Mesendoderm (in vitro differentiated cells): ENCODE measurements at regions not wholly inside any gene's neighbourhood (a gene's known extent, or its start where the extent isn't known, plus 50 kb on each side); places are given as distances from the start of the nearest gene placed in this dataset.

Experiments
- DNase-seq: peaks from one replicate; pipeline ENCODE4 v3.0.0; 2013
- H2AK5ac ChIP-seq: 2 replicates; pipeline ENCODE4 v1.6.1; 2013; ENCODE audit warnings: low read length, inconsistent platforms
- H2BK120ac ChIP-seq: 2 replicates; pipeline ENCODE4 v1.6.1; 2013; ENCODE audit warnings: low read depth, mild to moderate bottlenecking, low read length, moderate library complexity, mixed read lengths
- H2BK15ac ChIP-seq: replicated peaks from 2 replicates; pipeline ENCODE4 v1.6.1; 2013; ENCODE audit warnings: low read depth, mild to moderate bottlenecking, moderate library complexity
- H2BK5ac ChIP-seq: 2 replicates; pipeline ENCODE4 v1.6.1; 2013; ENCODE audit warnings: low read length, inconsistent platforms
- H3K18ac ChIP-seq: 2 replicates; pipeline ENCODE4 v1.6.1; 2013; ENCODE audit warnings: mild to moderate bottlenecking, low read length, mixed read lengths
- H3K23ac ChIP-seq: one replicate; pipeline ENCODE4 v1.6.1; 2013; ENCODE audit warnings: low read length
- H3K27ac ChIP-seq: 2 replicates; pipeline ENCODE4 v1.5.1; 2013; ENCODE audit warnings: low read depth, mild to moderate bottlenecking, inconsistent platforms, low read length, moderate library complexity
- H3K27me3 ChIP-seq: 2 replicates; pipeline ENCODE4 v1.6.1; 2013; ENCODE audit warnings: low read length, control low read depth, mild to moderate bottlenecking, inconsistent platforms; ENCODE audit not compliant: insufficient read depth, poor library complexity
- H3K36me3 ChIP-seq: 2 replicates; pipeline ENCODE4 v1.6.1; 2013; ENCODE audit warnings: low read length, inconsistent platforms; ENCODE audit not compliant: control insufficient read depth, insufficient read depth
- H3K4ac ChIP-seq: one replicate; pipeline ENCODE4 v1.6.1; 2013; ENCODE audit warnings: low read depth, mild to moderate bottlenecking, low read length, moderate library complexity
- H3K4me1 ChIP-seq: 2 replicates; pipeline ENCODE4 v1.6.1; 2013; ENCODE audit warnings: low read depth, low read length, inconsistent platforms; ENCODE audit not compliant: control insufficient read depth
- H3K4me2 ChIP-seq: 2 replicates; pipeline ENCODE4 v1.6.1; 2013; ENCODE audit warnings: low read length
- H3K4me3 ChIP-seq: 2 replicates; pipeline ENCODE4 v1.5.1; 2013; ENCODE audit warnings: mild to moderate bottlenecking, low read length
- H3K56ac ChIP-seq: one replicate; pipeline ENCODE4 v1.6.1; 2013; ENCODE audit warnings: low read length
- H3K79me1 ChIP-seq: 2 replicates; pipeline ENCODE4 v1.6.1; 2013; ENCODE audit warnings: low read length, inconsistent platforms
- H3K79me2 ChIP-seq: 2 replicates; pipeline ENCODE4 v1.6.1; 2013; ENCODE audit warnings: mild to moderate bottlenecking, low read length; ENCODE audit not compliant: control insufficient read depth, insufficient read depth
- H3K9ac ChIP-seq: 2 replicates; pipeline ENCODE4 v1.6.1; 2013; ENCODE audit warnings: low read length, inconsistent platforms
- H4K5ac ChIP-seq: one replicate; pipeline ENCODE4 v1.6.1; 2013; ENCODE audit warnings: low read length
- H4K8ac ChIP-seq: one replicate; pipeline ENCODE4 v1.6.1; 2013; ENCODE audit warnings: low read depth, mild to moderate bottlenecking, control low read depth, low read length, moderate library complexity
- WGBS: extraction: QIAGEN DNeasy Blood & Tissue Kit; methylation state at CpG from one replicate; pipeline ENCODE4 v1.1.7; 2013; ENCODE audit warnings: low lambda C conversion rate, missing lambda C conversion rate; ENCODE audit not compliant: insufficient coverage; ENCODE audit errors: extremely low coverage; 5-methylcytosine and 5-hydroxymethylcytosine counted together

- Histone ChIP-seq H3K79me2 (no peaks in the 10 kb centered on the region), H3K18ac (no peak overlapping the region), H3K4me3 (no peak overlapping the region), H2AK5ac (no peak overlapping the region), H3K79me1 (no peaks in the 10 kb centered on the region), H3K4me2 (no peak overlapping the region), H3K27ac (no peak overlapping the region), H3K56ac (no peak overlapping the region), H3K4me1 (peaks cover 4% of the 10 kb centered on the region), H4K5ac (no peak overlapping the region), H2BK15ac (no peak overlapping the region), H4K8ac (no peak overlapping the region), H3K9ac (no peak overlapping the region), H3K23ac (no peak overlapping the region), H2BK120ac (no peak overlapping the region), H3K27me3 (no peaks in the 10 kb centered on the region), H2BK5ac (no peak overlapping the region), H3K4ac (no peak overlapping the region), H3K36me3 (no peaks in the 10 kb centered on the region)
- no peak for DNase-seq
- no CpG with 5 or more reads among the region's 4 CpGs for WGBS
Observed at GRCh38 chr10:76719006-76719405, 918.6 kb downstream of the KCNMA1 start.

GRCh38 chr10:76717141-76717540, 920.5 kb downstream of the KCNMA1 start:
- no peak overlapping the region for H3K9ac ChIP-seq
- WGBS: no CpG with 5 or more reads among the region's 1 CpG
- H2BK120ac ChIP-seq: no peak overlapping the region
- H3K79me1 ChIP-seq: no peaks in the 10 kb centered on the region
- H3K4me1 ChIP-seq: no peaks in the 10 kb centered on the region
- H3K18ac ChIP-seq: no peak overlapping the region
- no peak overlapping the region for H3K4ac ChIP-seq
- H3K4me3 ChIP-seq: no peak overlapping the region
- H3K79me2 ChIP-seq: no peaks in the 10 kb centered on the region
- no peak for DNase-seq
- no peak overlapping the region for H4K8ac ChIP-seq
- H2AK5ac ChIP-seq: no peak overlapping the region
- no peaks in the 10 kb centered on the region for H3K27me3 ChIP-seq
- H3K23ac ChIP-seq: no peak overlapping the region
- no peak overlapping the region for H2BK5ac ChIP-seq
- H3K4me2 ChIP-seq: no peak overlapping the region
- H4K5ac ChIP-seq: no peak overlapping the region
- no peak overlapping the region for H3K27ac ChIP-seq
- no peak overlapping the region for H3K56ac ChIP-seq
- no peak overlapping the region for H2BK15ac ChIP-seq
- no peaks in the 10 kb centered on the region for H3K36me3 ChIP-seq

- Histone ChIP-seq H3K27me3 (no peaks in the 10 kb centered on the region), H3K56ac (peak overlapping the region; percentile 7), H3K4ac (no peak overlapping the region), H3K9ac (no peak overlapping the region), H3K4me3 (no peak overlapping the region), H3K27ac (no peak overlapping the region), H3K79me1 (no peaks in the 10 kb centered on the region), H2BK15ac (no peak overlapping the region), H2AK5ac (no peak overlapping the region), H3K79me2 (no peaks in the 10 kb centered on the region), H2BK120ac (no peak overlapping the region), H3K18ac (no peak overlapping the region), H3K36me3 (no peaks in the 10 kb centered on the region), H3K4me1 (no peaks in the 10 kb centered on the region), H3K4me2 (no peak overlapping the region), H3K23ac (no peak overlapping the region), H4K8ac (no peak overlapping the region), H4K5ac (no peak overlapping the region), H2BK5ac (no peak overlapping the region)
- peak; percentile 58 for DNase-seq
- no CpG with 5 or more reads among the region's 8 CpGs for WGBS
Observed at GRCh38 chr10:76711222-76711997, 926.2 kb downstream of the KCNMA1 start.

- H4K8ac ChIP-seq: no peak overlapping the region
- no peak overlapping the region for H2BK5ac ChIP-seq
- no peaks in the 10 kb centered on the region for H3K27me3 ChIP-seq
- H2BK120ac ChIP-seq: no peak overlapping the region
- no peak overlapping the region for H3K4me3 ChIP-seq
- no peak overlapping the region for H3K56ac ChIP-seq
- H3K4me2 ChIP-seq: no peak overlapping the region
- no peak overlapping the region for H2BK15ac ChIP-seq
- no peak overlapping the region for H4K5ac ChIP-seq
- no peak overlapping the region for H3K9ac ChIP-seq
- no CpG with 5 or more reads among the region's 1 CpG for WGBS
- H2AK5ac ChIP-seq: no peak overlapping the region
- H3K23ac ChIP-seq: no peak overlapping the region
- no peak overlapping the region for H3K4ac ChIP-seq
- no peak overlapping the region for H3K27ac ChIP-seq
- H3K79me2 ChIP-seq: no peaks in the 10 kb centered on the region
- no peak overlapping the region for H3K18ac ChIP-seq
- H3K36me3 ChIP-seq: no peaks in the 10 kb centered on the region
- no peaks in the 10 kb centered on the region for H3K79me1 ChIP-seq
- no peak for DNase-seq
- no peaks in the 10 kb centered on the region for H3K4me1 ChIP-seq
Observed at GRCh38 chr10:76700241-76700640, 937.4 kb downstream of the KCNMA1 start.

GRCh38 chr10:76697923-76698322, 939.7 kb downstream of the KCNMA1 start:
- H3K27me3 ChIP-seq: no peaks in the 10 kb centered on the region
- no peak overlapping the region for H3K18ac ChIP-seq
- no peak overlapping the region for H4K8ac ChIP-seq
- H3K9ac ChIP-seq: no peak overlapping the region
- no peak overlapping the region for H3K27ac ChIP-seq
- H3K4me3 ChIP-seq: no peak overlapping the region
- no peak overlapping the region for H4K5ac ChIP-seq
- no peak overlapping the region for H3K4ac ChIP-seq
- H3K4me2 ChIP-seq: no peak overlapping the region
- no peak overlapping the region for H3K56ac ChIP-seq
- no peak overlapping the region for H2BK120ac ChIP-seq
- H2BK15ac ChIP-seq: no peak overlapping the region
- H3K36me3 ChIP-seq: no peaks in the 10 kb centered on the region
- H3K79me1 ChIP-seq: no peaks in the 10 kb centered on the region
- no peaks in the 10 kb centered on the region for H3K4me1 ChIP-seq
- H3K79me2 ChIP-seq: no peaks in the 10 kb centered on the region
- DNase-seq: peak; percentile 8
- H2BK5ac ChIP-seq: no peak overlapping the region
- no peak overlapping the region for H2AK5ac ChIP-seq
- no peak overlapping the region for H3K23ac ChIP-seq

- Histone ChIP-seq H3K36me3 (no peaks in the 10 kb centered on the region), H2BK120ac (no peak overlapping the region), H3K4me1 (no peaks in the 10 kb centered on the region), H3K79me2 (no peaks in the 10 kb centered on the region), H3K27ac (no peak overlapping the region), H3K56ac (no peak overlapping the region), H3K4me2 (no peak overlapping the region), H3K23ac (no peak overlapping the region), H3K18ac (no peak overlapping the region), H3K4ac (no peak overlapping the region), H2BK15ac (no peak overlapping the region), H2AK5ac (no peak overlapping the region), H3K4me3 (no peak overlapping the region), H4K8ac (no peak overlapping the region), H3K27me3 (no peaks in the 10 kb centered on the region), H3K79me1 (no peaks in the 10 kb centered on the region), H3K9ac (no peak overlapping the region), H4K5ac (no peak overlapping the region), H2BK5ac (no peak overlapping the region)
- no peak for DNase-seq
Observed at GRCh38 chr10:76695069-76695468, 942.5 kb downstream of the KCNMA1 start.
